ENCODE measurements at regions not wholly inside any gene's neighbourhood (a gene's known extent, or its start where the extent isn't known, plus 50 kb on each side); places are given as distances from the start of the nearest gene placed in this dataset.

GRCh38 chr15:79595995-79596622 is 164.0 kb downstream of the MINAR1 start:
- peak in 1 of 2 donors; percentile 76 for ATAC-seq
- Histone ChIP-seq H3K27me3 (no peaks in the 10 kb centered on the region), H3K9me3 (no peaks in the 10 kb centered on the region), H3K27ac (no peak overlapping the region), H3K4me3 (no peak overlapping the region), H3K4me1 (no peaks in the 10 kb centered on the region), H3K36me3 (no peaks in the 10 kb centered on the region)
- TF ChIP-seq, protein P1, sequence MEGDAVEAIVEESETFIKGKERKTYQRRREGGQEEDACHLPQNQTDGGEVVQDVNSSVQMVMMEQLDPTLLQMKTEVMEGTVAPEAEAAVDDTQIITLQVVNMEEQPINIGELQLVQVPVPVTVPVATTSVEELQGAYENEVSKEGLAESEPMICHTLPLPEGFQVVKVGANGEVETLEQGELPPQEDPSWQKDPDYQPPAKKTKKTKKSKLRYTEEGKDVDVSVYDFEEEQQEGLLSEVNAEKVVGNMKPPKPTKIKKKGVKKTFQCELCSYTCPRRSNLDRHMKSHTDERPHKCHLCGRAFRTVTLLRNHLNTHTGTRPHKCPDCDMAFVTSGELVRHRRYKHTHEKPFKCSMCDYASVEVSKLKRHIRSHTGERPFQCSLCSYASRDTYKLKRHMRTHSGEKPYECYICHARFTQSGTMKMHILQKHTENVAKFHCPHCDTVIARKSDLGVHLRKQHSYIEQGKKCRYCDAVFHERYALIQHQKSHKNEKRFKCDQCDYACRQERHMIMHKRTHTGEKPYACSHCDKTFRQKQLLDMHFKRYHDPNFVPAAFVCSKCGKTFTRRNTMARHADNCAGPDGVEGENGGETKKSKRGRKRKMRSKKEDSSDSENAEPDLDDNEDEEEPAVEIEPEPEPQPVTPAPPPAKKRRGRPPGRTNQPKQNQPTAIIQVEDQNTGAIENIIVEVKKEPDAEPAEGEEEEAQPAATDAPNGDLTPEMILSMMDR (IDR thresholded peaks at IDR 0.05 in 4 of 5, conservative IDR thresholded peaks at IDR 0.05 in 1 of 5): peak in 4 of 5 experiments; percentile 29 to 66 (median 57)
- TF ChIP-seq POLR2A (IDR thresholded peaks at IDR 0.05): no peak
- in situ Hi-C loops (cut with MboI; ENCODE audit: low sequenced_read_pairs in 4 of 4) (loop anchor here in 1 of 4 donors (10.0 kb wide), 1 partner anchor 211 kb away; no protein-coding TSS in a partner anchor), intact Hi-C loops (cut with DNase I; ENCODE audit: low total_unique reads) (no loop called here)
- peak; percentile 10 to 27 for DNase-seq

DNA sequence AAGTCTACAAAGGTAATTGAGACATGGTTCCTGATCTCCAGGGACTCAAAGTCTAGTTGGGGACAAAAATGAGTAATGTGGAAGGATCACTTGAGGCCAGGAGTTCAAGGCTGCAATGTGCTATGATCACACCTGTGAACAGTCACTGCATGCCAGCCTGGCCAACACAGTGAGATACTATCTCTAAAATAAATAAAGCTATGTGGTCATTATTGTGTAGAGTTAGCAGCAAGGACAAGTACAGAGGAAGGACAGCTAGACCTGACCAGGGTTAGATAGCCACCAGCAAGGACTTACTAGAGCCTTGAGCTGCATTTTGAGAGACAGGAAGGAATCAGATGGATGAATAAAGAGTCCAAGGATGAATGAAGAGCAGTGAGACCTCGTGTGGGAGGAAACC is 166.5 kb downstream of the MINAR1 start:
- no peak for DNase-seq
- no peaks in the 10 kb centered on the region for H3K27me3 ChIP-seq
- H3K36me3 ChIP-seq: no peaks in the 10 kb centered on the region
- H3K4me1 ChIP-seq: no peaks in the 10 kb centered on the region
- no peak for TF ChIP-seq POLR2A (IDR thresholded peaks at IDR 0.05)
- TF ChIP-seq, protein P1 (IDR thresholded peaks at IDR 0.05 in 4 of 5, conservative IDR thresholded peaks at IDR 0.05 in 1 of 5): no peak
- no peak for ATAC-seq
- H3K4me3 ChIP-seq: no peak overlapping the region
- intact Hi-C loops (cut with DNase I; ENCODE audit: low total_unique reads) (no loop called here), in situ Hi-C loops (cut with MboI; ENCODE audit: low sequenced_read_pairs in 4 of 4) (loop anchor here in 1 of 4 donors (10.0 kb wide), 1 partner anchor 214 kb away; no protein-coding TSS in a partner anchor)
- no peaks in the 10 kb centered on the region for H3K9me3 ChIP-seq
- no peak overlapping the region for H3K27ac ChIP-seq

DNA sequence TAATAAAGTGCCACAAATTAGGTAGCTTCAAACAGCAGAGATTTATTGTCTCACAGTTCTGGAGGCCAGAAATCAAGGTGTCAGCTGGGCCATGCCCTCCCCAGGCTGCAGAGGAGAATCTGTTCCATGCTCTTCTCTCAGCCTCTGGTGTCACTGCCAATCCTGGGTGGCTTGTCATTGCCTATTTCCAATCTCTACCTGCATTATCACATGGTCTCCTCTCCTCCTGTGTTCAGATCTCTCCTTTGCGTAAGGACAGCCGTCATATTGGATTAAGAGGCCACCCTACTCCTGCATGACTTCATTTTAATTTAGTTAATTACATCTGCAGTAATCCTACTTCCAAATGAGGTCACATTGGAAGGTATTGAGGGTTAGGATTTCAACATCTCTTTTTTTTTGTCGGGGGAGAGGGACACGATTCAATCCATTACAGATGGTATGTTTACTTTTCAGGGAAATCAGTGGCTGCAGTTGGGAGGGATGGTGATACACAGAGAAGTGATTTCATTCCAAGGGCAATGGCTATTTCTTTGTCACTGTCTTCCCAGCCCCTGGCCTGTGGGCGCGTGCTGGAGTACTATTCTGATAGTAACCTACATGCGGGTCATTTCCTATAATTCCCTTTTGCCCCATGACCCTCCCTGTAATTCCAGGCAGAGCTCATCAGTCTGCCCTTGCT is 169.4 kb downstream of the MINAR1 start:
- no peak for DNase-seq
- Histone ChIP-seq H3K36me3 (no peaks in the 10 kb centered on the region), H3K4me1 (no peaks in the 10 kb centered on the region), H3K9me3 (no peaks in the 10 kb centered on the region), H3K27ac (no peak overlapping the region), H3K4me3 (no peak overlapping the region), H3K27me3 (no peaks in the 10 kb centered on the region)
- in situ Hi-C loops (cut with MboI; ENCODE audit: low sequenced_read_pairs in 4 of 4): no loop called here
- intact Hi-C loops (cut with DNase I; ENCODE audit: low total_unique reads): no loop called here
- ATAC-seq: no peak
- TF ChIP-seq POLR2A (IDR thresholded peaks at IDR 0.05): no peak
- TF ChIP-seq, protein P1 (IDR thresholded peaks at IDR 0.05 in 4 of 5, conservative IDR thresholded peaks at IDR 0.05 in 1 of 5): no peak

DNA sequence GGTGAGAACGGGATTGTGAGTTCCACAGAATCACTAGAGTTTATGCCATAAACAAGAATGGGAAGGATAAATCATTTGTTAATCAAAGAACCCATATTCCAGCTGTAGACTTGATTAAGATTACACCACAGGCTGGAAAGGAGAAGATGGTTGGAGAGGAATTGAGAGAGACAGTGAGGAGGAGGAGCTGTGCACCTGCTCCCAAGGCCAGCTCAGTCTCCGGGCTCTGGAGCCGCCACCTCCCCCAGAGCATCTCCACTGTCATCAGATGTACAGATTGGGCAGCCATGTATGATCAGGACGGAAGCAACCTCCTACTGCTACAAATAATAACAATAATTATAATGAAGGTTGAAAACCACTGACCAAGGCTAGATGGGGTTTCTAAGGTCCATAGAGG is 170.0 kb downstream of the MINAR1 start:
- DNase-seq (no peak), ATAC-seq (no peak)
- intact Hi-C loops (cut with DNase I; ENCODE audit: low total_unique reads) (no loop called here), in situ Hi-C loops (cut with MboI; ENCODE audit: low sequenced_read_pairs in 4 of 4) (no loop called here)
- H3K27ac ChIP-seq: no peak overlapping the region
- no peaks in the 10 kb centered on the region for H3K36me3 ChIP-seq
- H3K27me3 ChIP-seq: no peaks in the 10 kb centered on the region
- TF ChIP-seq POLR2A (IDR thresholded peaks at IDR 0.05): no peak
- TF ChIP-seq, protein P1 (IDR thresholded peaks at IDR 0.05 in 4 of 5, conservative IDR thresholded peaks at IDR 0.05 in 1 of 5): no peak
- no peak overlapping the region for H3K4me3 ChIP-seq
- H3K9me3 ChIP-seq: no peaks in the 10 kb centered on the region
- H3K4me1 ChIP-seq: no peaks in the 10 kb centered on the region
